ENCODE measurements at regions not wholly inside any gene's neighbourhood (a gene's known extent, or its start where the extent isn't known, plus 50 kb on each side); places are given as distances from the start of the nearest gene placed in this dataset.

DNA sequence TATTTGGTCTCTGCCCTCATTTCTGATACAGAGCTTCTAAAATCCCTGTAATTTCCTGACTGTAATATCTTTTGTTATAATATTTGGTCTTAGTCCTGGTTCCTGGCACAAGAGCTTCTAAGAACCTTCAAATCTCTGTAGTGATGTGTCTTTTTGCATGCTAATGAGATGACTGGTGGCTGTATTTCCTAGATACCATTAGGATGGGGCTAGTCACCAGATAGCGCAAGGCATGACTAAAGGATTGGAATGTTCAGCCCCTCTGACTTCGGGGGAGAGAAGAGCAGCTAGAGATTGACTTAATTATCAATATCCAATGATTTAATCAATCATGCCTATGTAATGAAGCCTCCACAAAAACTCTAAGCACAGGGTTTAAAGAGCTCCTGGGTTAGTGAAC lies 620.8 kb upstream of the ACVR2A start:
- ChIA-PET CTCF (no interaction called here), POLR2A (no interaction called here)
- TF ChIP-seq, protein P1, sequence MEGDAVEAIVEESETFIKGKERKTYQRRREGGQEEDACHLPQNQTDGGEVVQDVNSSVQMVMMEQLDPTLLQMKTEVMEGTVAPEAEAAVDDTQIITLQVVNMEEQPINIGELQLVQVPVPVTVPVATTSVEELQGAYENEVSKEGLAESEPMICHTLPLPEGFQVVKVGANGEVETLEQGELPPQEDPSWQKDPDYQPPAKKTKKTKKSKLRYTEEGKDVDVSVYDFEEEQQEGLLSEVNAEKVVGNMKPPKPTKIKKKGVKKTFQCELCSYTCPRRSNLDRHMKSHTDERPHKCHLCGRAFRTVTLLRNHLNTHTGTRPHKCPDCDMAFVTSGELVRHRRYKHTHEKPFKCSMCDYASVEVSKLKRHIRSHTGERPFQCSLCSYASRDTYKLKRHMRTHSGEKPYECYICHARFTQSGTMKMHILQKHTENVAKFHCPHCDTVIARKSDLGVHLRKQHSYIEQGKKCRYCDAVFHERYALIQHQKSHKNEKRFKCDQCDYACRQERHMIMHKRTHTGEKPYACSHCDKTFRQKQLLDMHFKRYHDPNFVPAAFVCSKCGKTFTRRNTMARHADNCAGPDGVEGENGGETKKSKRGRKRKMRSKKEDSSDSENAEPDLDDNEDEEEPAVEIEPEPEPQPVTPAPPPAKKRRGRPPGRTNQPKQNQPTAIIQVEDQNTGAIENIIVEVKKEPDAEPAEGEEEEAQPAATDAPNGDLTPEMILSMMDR (IDR thresholded peaks at IDR 0.05): no peak
- TF ChIP-seq EZH2 (IDR thresholded peaks at IDR 0.05; ENCODE audit: borderline replicate concordance, insufficient read depth, low read depth, low read length, poor library complexity, severe bottlenecking): no peak
- Mint-ChIP-seq H3K27ac (no peak overlapping the region), H3K9me3 (ENCODE audit: insufficient read depth) (no peaks in the 10 kb centered on the region), H3K27me3 (no peaks in the 10 kb centered on the region), H3K4me3 (no peak overlapping the region), H3K4me1 (no peaks in the 10 kb centered on the region)
- H3K9ac ChIP-seq (ENCODE audit: low read length): no peak overlapping the region
- H3K9me3 ChIP-seq (ENCODE audit: control extremely low read depth in 1 of 3, control insufficient read depth in 2 of 3, insufficient read depth in 1 of 3, low read length in 2 of 3): peaks cover 0 to 10% (median 1%) of the 10 kb centered on the region in 3 donors
- no peak overlapping the region for H2AFZ ChIP-seq (ENCODE audit: insufficient read depth, low read depth, low read length, poor library complexity, severe bottlenecking)
- no peak overlapping the region for H3K27ac ChIP-seq (ENCODE audit: low read length in 2 of 2)
- DNase-seq (no peak), ATAC-seq (ENCODE audit: low read depth) (no peak)
- no CpG with 5 or more reads among the region's 2 CpGs for WGBS (ENCODE audit: insufficient coverage)
- H3K4me2 ChIP-seq (replicated peaks; ENCODE audit: low read depth, low read length, poor library complexity, severe bottlenecking): no peak overlapping the region
- H3K36me3 ChIP-seq (replicated peaks in 1 of 2; ENCODE audit: control extremely low read depth in 1 of 2, control insufficient read depth in 1 of 2, extremely low read depth in 1 of 2, insufficient read depth in 2 of 2, low read length in 1 of 2): no peaks in the 10 kb centered on the region
- no peaks in the 10 kb centered on the region for H3K27me3 ChIP-seq (replicated peaks in 1 of 4; ENCODE audit: control extremely low read depth in 1 of 4, control insufficient read depth in 3 of 4, insufficient read depth in 4 of 4, low read length in 3 of 4)
- H3K4me1 ChIP-seq (ENCODE audit: control insufficient read depth in 2 of 2, insufficient read depth in 2 of 2, low read length in 2 of 2): no peaks in the 10 kb centered on the region
- H3K4me3 ChIP-seq (ENCODE audit: control extremely low read depth in 1 of 5, extremely low read depth in 1 of 5, insufficient read depth in 1 of 5, low read depth in 2 of 5, low read length in 4 of 5): no peak overlapping the region
- no peaks in the 10 kb centered on the region for H4K20me1 ChIP-seq (ENCODE audit: control insufficient read depth, insufficient read depth, low read length, poor library complexity, severe bottlenecking)
- no peaks in the 10 kb centered on the region for H3K79me2 ChIP-seq (ENCODE audit: control insufficient read depth, insufficient read depth, low read length)
- intact Hi-C loops (cut with micrococcal nuclease): no loop called here

DNA sequence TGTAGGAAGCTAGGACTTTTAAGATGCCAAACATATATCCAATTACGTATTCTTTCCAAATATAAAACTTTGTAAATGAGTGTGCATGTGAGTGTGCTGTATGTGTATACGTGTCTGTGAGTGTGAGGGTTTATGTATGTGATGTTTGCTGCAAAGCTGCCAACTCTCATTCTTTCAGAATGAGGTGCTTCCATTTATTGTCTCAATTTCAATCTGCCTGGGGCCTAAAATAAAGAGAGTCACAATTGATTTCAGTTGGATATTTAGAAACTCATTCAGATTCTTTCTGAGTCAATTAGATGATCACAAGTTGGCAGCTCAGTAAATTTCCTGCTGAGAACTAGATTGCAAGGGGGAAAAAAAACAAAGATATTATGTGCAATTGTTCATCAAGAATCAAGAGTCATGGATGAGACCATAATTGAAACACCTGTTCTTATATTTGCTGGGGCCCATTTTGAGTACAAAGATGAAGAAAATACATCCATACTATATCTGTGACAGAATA lies 621.2 kb upstream of the ACVR2A start:
- H3K4me3 ChIP-seq (ENCODE audit: control extremely low read depth in 1 of 5, extremely low read depth in 1 of 5, insufficient read depth in 1 of 5, low read depth in 2 of 5, low read length in 4 of 5): no peak overlapping the region
- H3K27ac ChIP-seq (ENCODE audit: low read length in 2 of 2): no peak overlapping the region
- no peaks in the 10 kb centered on the region for H4K20me1 ChIP-seq (ENCODE audit: control insufficient read depth, insufficient read depth, low read length, poor library complexity, severe bottlenecking)
- no peak overlapping the region for H3K9ac ChIP-seq (ENCODE audit: low read length)
- no peaks in the 10 kb centered on the region for H3K79me2 ChIP-seq (ENCODE audit: control insufficient read depth, insufficient read depth, low read length)
- no peak overlapping the region for H2AFZ ChIP-seq (ENCODE audit: insufficient read depth, low read depth, low read length, poor library complexity, severe bottlenecking)
- H3K4me1 ChIP-seq (ENCODE audit: control insufficient read depth in 2 of 2, insufficient read depth in 2 of 2, low read length in 2 of 2): no peaks in the 10 kb centered on the region
- no peak for TF ChIP-seq EZH2 (IDR thresholded peaks at IDR 0.05; ENCODE audit: borderline replicate concordance, insufficient read depth, low read depth, low read length, poor library complexity, severe bottlenecking)
- TF ChIP-seq, protein P1 (IDR thresholded peaks at IDR 0.05): no peak
- no CpG with 5 or more reads among the region's 2 CpGs for WGBS (ENCODE audit: insufficient coverage)
- H3K4me3 Mint-ChIP-seq: no peak overlapping the region
- no peaks in the 10 kb centered on the region for H3K4me1 Mint-ChIP-seq
- no peak overlapping the region for H3K27ac Mint-ChIP-seq
- ChIA-PET CTCF (no interaction called here), POLR2A (no interaction called here)
- H3K36me3 ChIP-seq (replicated peaks in 1 of 2; ENCODE audit: control extremely low read depth in 1 of 2, control insufficient read depth in 1 of 2, extremely low read depth in 1 of 2, insufficient read depth in 2 of 2, low read length in 1 of 2): no peaks in the 10 kb centered on the region
- H3K27me3 ChIP-seq (replicated peaks in 1 of 4; ENCODE audit: control extremely low read depth in 1 of 4, control insufficient read depth in 3 of 4, insufficient read depth in 4 of 4, low read length in 3 of 4): no peaks in the 10 kb centered on the region
- no peaks in the 10 kb centered on the region for H3K9me3 Mint-ChIP-seq (ENCODE audit: insufficient read depth)
- peaks cover under 1 to 10% (median 1%) of the 10 kb centered on the region in 3 donors for H3K9me3 ChIP-seq (ENCODE audit: control extremely low read depth in 1 of 3, control insufficient read depth in 2 of 3, insufficient read depth in 1 of 3, low read length in 2 of 3)
- no peaks in the 10 kb centered on the region for H3K27me3 Mint-ChIP-seq
- DNase-seq (no peak), ATAC-seq (ENCODE audit: low read depth) (no peak)
- no peak overlapping the region for H3K4me2 ChIP-seq (replicated peaks; ENCODE audit: low read depth, low read length, poor library complexity, severe bottlenecking)
- intact Hi-C loops (cut with micrococcal nuclease): no loop called here
